ENCODE measurements at regions not wholly inside any gene's neighbourhood (a gene's known extent, or its start where the extent isn't known, plus 50 kb on each side); places are given as distances from the start of the nearest gene placed in this dataset.
"Not testable (repeated sequence)": the region's sequence is repeated elsewhere in the genome, so short reads cannot be mapped to it uniquely, and the experiment has no call there.

- H3K4me2 ChIP-seq (ENCODE audit: low read length); H2BK120ac ChIP-seq (ENCODE audit: low read depth, low read length); DNase-seq; H3K4me3 ChIP-seq (ENCODE audit: low read length); H4K8ac ChIP-seq (ENCODE audit: low read depth, low read length); H3K23ac ChIP-seq (ENCODE audit: low read length); H3K79me1 ChIP-seq (ENCODE audit: low read length); H2AK5ac ChIP-seq (ENCODE audit: low read length); H2BK5ac ChIP-seq (ENCODE audit: low read length); H3K4ac ChIP-seq (ENCODE audit: low read depth, low read length); H3K9ac ChIP-seq (ENCODE audit: low read length); H3K56ac ChIP-seq (ENCODE audit: low read length); H3K79me2 ChIP-seq (ENCODE audit: control insufficient read depth, insufficient read depth, low read length); H3K4me1 ChIP-seq (ENCODE audit: control insufficient read depth, low read depth, low read length); H3K27ac ChIP-seq (ENCODE audit: low read depth, low read length); H4K5ac ChIP-seq (ENCODE audit: low read length); H3K36me3 ChIP-seq (ENCODE audit: control insufficient read depth, insufficient read depth, low read length); H2BK15ac ChIP-seq (replicated peaks; ENCODE audit: low read depth); H3K18ac ChIP-seq (ENCODE audit: low read length); H3K27me3 ChIP-seq (ENCODE audit: insufficient read depth, low read length, poor library complexity): not testable (repeated sequence)
- WGBS (ENCODE audit: extremely low coverage, insufficient coverage, low lambda C conversion rate): no CpG with 5 or more reads among the region's 15 CpGs
These were observed 172.0 kb downstream of the KLRB1 start for GRCh38 chr12:9435682-9436081.

- not testable (repeated sequence) for H3K4me1 ChIP-seq (ENCODE audit: control insufficient read depth, low read depth, low read length); H3K79me1 ChIP-seq (ENCODE audit: low read length)
- WGBS (ENCODE audit: extremely low coverage, insufficient coverage, low lambda C conversion rate): no CpG with 5 or more reads among the region's 19 CpGs
These were observed 177.3 kb downstream of the KLRB1 start for GRCh38 chr12:9430385-9430784.

GRCh38 chr12:9428856-9429255 is 178.9 kb downstream of the KLRB1 start:
- not testable (repeated sequence) for H3K56ac ChIP-seq (ENCODE audit: low read length); H3K27me3 ChIP-seq (ENCODE audit: insufficient read depth, low read length, poor library complexity); H3K4me2 ChIP-seq (ENCODE audit: low read length); H3K18ac ChIP-seq (ENCODE audit: low read length); H3K36me3 ChIP-seq (ENCODE audit: control insufficient read depth, insufficient read depth, low read length); H2BK120ac ChIP-seq (ENCODE audit: low read depth, low read length); H3K4ac ChIP-seq (ENCODE audit: low read depth, low read length); H2BK5ac ChIP-seq (ENCODE audit: low read length); H3K9ac ChIP-seq (ENCODE audit: low read length); H3K79me1 ChIP-seq (ENCODE audit: low read length); H4K5ac ChIP-seq (ENCODE audit: low read length); H3K79me2 ChIP-seq (ENCODE audit: control insufficient read depth, insufficient read depth, low read length); H2BK15ac ChIP-seq (replicated peaks; ENCODE audit: low read depth); H3K27ac ChIP-seq (ENCODE audit: low read depth, low read length); H2AK5ac ChIP-seq (ENCODE audit: low read length); H4K8ac ChIP-seq (ENCODE audit: low read depth, low read length); DNase-seq; H3K4me3 ChIP-seq (ENCODE audit: low read length); H3K4me1 ChIP-seq (ENCODE audit: control insufficient read depth, low read depth, low read length); H3K23ac ChIP-seq (ENCODE audit: low read length)
- no CpG with 5 or more reads among the region's 13 CpGs for WGBS (ENCODE audit: extremely low coverage, insufficient coverage, low lambda C conversion rate)

More at GRCh38 chr12:9430385-9430784, 177.3 kb downstream of the KLRB1 start:
- H4K8ac ChIP-seq (ENCODE audit: low read depth, low read length); H3K23ac ChIP-seq (ENCODE audit: low read length); H3K36me3 ChIP-seq (ENCODE audit: control insufficient read depth, insufficient read depth, low read length); H2BK5ac ChIP-seq (ENCODE audit: low read length); H2AK5ac ChIP-seq (ENCODE audit: low read length); H3K18ac ChIP-seq (ENCODE audit: low read length); DNase-seq; H2BK15ac ChIP-seq (replicated peaks; ENCODE audit: low read depth); H3K4me2 ChIP-seq (ENCODE audit: low read length); H4K5ac ChIP-seq (ENCODE audit: low read length); H2BK120ac ChIP-seq (ENCODE audit: low read depth, low read length); H3K9ac ChIP-seq (ENCODE audit: low read length); H3K56ac ChIP-seq (ENCODE audit: low read length); H3K27ac ChIP-seq (ENCODE audit: low read depth, low read length); H3K27me3 ChIP-seq (ENCODE audit: insufficient read depth, low read length, poor library complexity); H3K79me2 ChIP-seq (ENCODE audit: control insufficient read depth, insufficient read depth, low read length); H3K4me3 ChIP-seq (ENCODE audit: low read length); H3K4ac ChIP-seq (ENCODE audit: low read depth, low read length): not testable (repeated sequence)

- not testable (repeated sequence) for H3K27me3 ChIP-seq (ENCODE audit: insufficient read depth, low read length, poor library complexity); H2AK5ac ChIP-seq (ENCODE audit: low read length); H3K79me1 ChIP-seq (ENCODE audit: low read length); H3K36me3 ChIP-seq (ENCODE audit: control insufficient read depth, insufficient read depth, low read length); H3K56ac ChIP-seq (ENCODE audit: low read length); H3K23ac ChIP-seq (ENCODE audit: low read length); DNase-seq; H2BK15ac ChIP-seq (replicated peaks; ENCODE audit: low read depth); H3K4me1 ChIP-seq (ENCODE audit: control insufficient read depth, low read depth, low read length); H3K9ac ChIP-seq (ENCODE audit: low read length); H3K4ac ChIP-seq (ENCODE audit: low read depth, low read length); H3K4me2 ChIP-seq (ENCODE audit: low read length); H3K79me2 ChIP-seq (ENCODE audit: control insufficient read depth, insufficient read depth, low read length); H3K18ac ChIP-seq (ENCODE audit: low read length); H2BK5ac ChIP-seq (ENCODE audit: low read length); H2BK120ac ChIP-seq (ENCODE audit: low read depth, low read length); H4K8ac ChIP-seq (ENCODE audit: low read depth, low read length); H3K27ac ChIP-seq (ENCODE audit: low read depth, low read length); H3K4me3 ChIP-seq (ENCODE audit: low read length); H4K5ac ChIP-seq (ENCODE audit: low read length)
- whole genome bisulfite sequencing (ENCODE audit: extremely low coverage, insufficient coverage, low lambda C conversion rate): no CpG with 5 or more reads among the region's 13 CpGs
These were observed 182.3 kb downstream of the KLRB1 start for GRCh38 chr12:9425429-9425828.

- H3K79me1 ChIP-seq (ENCODE audit: low read length); H3K23ac ChIP-seq (ENCODE audit: low read length); H3K4me3 ChIP-seq (ENCODE audit: low read length); H3K27me3 ChIP-seq (ENCODE audit: insufficient read depth, low read length, poor library complexity); H4K5ac ChIP-seq (ENCODE audit: low read length); H2BK5ac ChIP-seq (ENCODE audit: low read length); H2BK120ac ChIP-seq (ENCODE audit: low read depth, low read length); H3K56ac ChIP-seq (ENCODE audit: low read length); H2AK5ac ChIP-seq (ENCODE audit: low read length); H4K8ac ChIP-seq (ENCODE audit: low read depth, low read length); H3K27ac ChIP-seq (ENCODE audit: low read depth, low read length); H2BK15ac ChIP-seq (replicated peaks; ENCODE audit: low read depth); H3K79me2 ChIP-seq (ENCODE audit: control insufficient read depth, insufficient read depth, low read length); H3K4ac ChIP-seq (ENCODE audit: low read depth, low read length); H3K4me1 ChIP-seq (ENCODE audit: control insufficient read depth, low read depth, low read length); DNase-seq; H3K18ac ChIP-seq (ENCODE audit: low read length); H3K4me2 ChIP-seq (ENCODE audit: low read length); H3K36me3 ChIP-seq (ENCODE audit: control insufficient read depth, insufficient read depth, low read length); H3K9ac ChIP-seq (ENCODE audit: low read length): not testable (repeated sequence)
- WGBS (ENCODE audit: extremely low coverage, insufficient coverage, low lambda C conversion rate): no CpG with 5 or more reads among the region's 9 CpGs
These were observed 183.5 kb downstream of the KLRB1 start for GRCh38 chr12:9424175-9424740.

GRCh38 chr12:9422689-9423088 is 185.0 kb downstream of the KLRB1 start:
- H3K4me1 ChIP-seq (ENCODE audit: control insufficient read depth, low read depth, low read length); H3K36me3 ChIP-seq (ENCODE audit: control insufficient read depth, insufficient read depth, low read length); H3K23ac ChIP-seq (ENCODE audit: low read length); H3K9ac ChIP-seq (ENCODE audit: low read length); DNase-seq; H2BK5ac ChIP-seq (ENCODE audit: low read length); H2BK120ac ChIP-seq (ENCODE audit: low read depth, low read length); H3K4ac ChIP-seq (ENCODE audit: low read depth, low read length); H3K4me2 ChIP-seq (ENCODE audit: low read length); H2AK5ac ChIP-seq (ENCODE audit: low read length); H3K27me3 ChIP-seq (ENCODE audit: insufficient read depth, low read length, poor library complexity); H4K5ac ChIP-seq (ENCODE audit: low read length); H3K27ac ChIP-seq (ENCODE audit: low read depth, low read length); H3K79me2 ChIP-seq (ENCODE audit: control insufficient read depth, insufficient read depth, low read length); H3K56ac ChIP-seq (ENCODE audit: low read length); H3K18ac ChIP-seq (ENCODE audit: low read length); H3K4me3 ChIP-seq (ENCODE audit: low read length); H4K8ac ChIP-seq (ENCODE audit: low read depth, low read length); H2BK15ac ChIP-seq (replicated peaks; ENCODE audit: low read depth); H3K79me1 ChIP-seq (ENCODE audit: low read length): not testable (repeated sequence)
- WGBS (ENCODE audit: extremely low coverage, insufficient coverage, low lambda C conversion rate): no CpG with 5 or more reads among the region's 2 CpGs
